GM12878 (cell line): ENCODE measurements at regions not wholly inside any gene's neighbourhood (a gene's known extent, or its start where the extent isn't known, plus 50 kb on each side); places are given as distances from the start of the nearest gene placed in this dataset.

Source experiments
- ATAC-seq: fragments of 200-7000 bp; cut with Tn5 transposase; 3 replicates; pipeline ENCODE4 v1.9.1; 2020; ENCODE audit warnings: mild to moderate bottlenecking, moderate library complexity
- BruUV-seq: library from RNA; stranded (reverse); fragments of 400-500 nt; replicated peaks from 2 replicates; lab custom pipeline; 2021; lab: Mats Ljungman, UMichigan
- CTCF ChIA-PET: fragments of 300-600 bp; sonication (Branson Sonifier 250); formaldehyde crosslinking; extraction: SDS; loops from one replicate; lab custom pipeline; 2021; ENCODE audit warnings: inconsistent platforms; lab: Yijun Ruan, JAX
- POLR2A ChIA-PET: fragments of 350-600 bp; formaldehyde crosslinking; extraction: SDS; loops from one replicate; lab custom pipeline; 2021; ENCODE audit warnings: inconsistent platforms; lab: Charles Lee
- RAD21 ChIA-PET: fragments of 300-600 bp; sonication (Branson Sonifier 250); formaldehyde crosslinking; loops from one replicate; lab custom pipeline; 2023; ENCODE audit warnings: antibody characterized with exemption; ENCODE audit not compliant: unreplicated experiment; lab: Charles Lee
- SMC1A ChIA-PET: fragments of 300-600 bp; sonication (Branson Sonifier 250); formaldehyde crosslinking; loops from one replicate; lab custom pipeline; 2023; ENCODE audit not compliant: unreplicated experiment, uncharacterized antibody; lab: Charles Lee
- DNase-seq: peaks from one replicate; pipeline ENCODE4 v3.0.0-alpha.2; 2011; ENCODE audit warnings: low read depth, low spot score
- FAIRE-seq: peaks from 3 replicates; lab custom pipeline; 2011; peaks lifted over from hg19 to GRCh38; lab: Jason Lieb, UNC
- H2AFZ ChIP-seq: 2 replicates; pipeline ENCODE4 v1.6.0; 2011; ENCODE audit warnings: low read depth, low read length, control low read depth; ENCODE audit not compliant: control insufficient read depth
- H3K27ac ChIP-seq: 2 replicates; pipeline ENCODE4 v1.5.1; 2011; ENCODE audit warnings: control low read depth; ENCODE audit not compliant: control insufficient read depth, insufficient read depth
- H3K27me3 ChIP-seq, 2 experiments: replicated peaks in 1 of 2; 2 replicates each; pipeline versions ENCODE4 v1.6.0 to v1.6.1; 2011; ENCODE audit warnings: low read length in 1 of 2; ENCODE audit not compliant: control insufficient read depth in 2 of 2, insufficient read depth in 2 of 2
- H3K36me3 ChIP-seq, 2 experiments: 2 replicates each; pipeline ENCODE4 v1.5.1; 2011; ENCODE audit warnings: low read length in 1 of 2; ENCODE audit not compliant: control insufficient read depth in 2 of 2, insufficient read depth in 2 of 2
- H3K4me1 ChIP-seq: 2 replicates; pipeline ENCODE4 v1.6.1; 2011; ENCODE audit warnings: mild to moderate bottlenecking, low read length, moderate library complexity, mixed read lengths; ENCODE audit not compliant: control insufficient read depth, insufficient read depth
- H3K4me2 ChIP-seq: 2 replicates; pipeline ENCODE4 v1.6.0; 2011; ENCODE audit warnings: control low read depth; ENCODE audit not compliant: control insufficient read depth, insufficient read depth
- H3K4me3 ChIP-seq: fragments of 200-600 bp; sonication (generic); 2 replicates; pipeline ENCODE4 v1.5.1; 2016
- H3K79me2 ChIP-seq: 2 replicates; pipeline ENCODE4 v1.6.0; 2011; ENCODE audit warnings: low read length; ENCODE audit not compliant: control insufficient read depth, insufficient read depth
- H3K9ac ChIP-seq: 2 replicates; pipeline ENCODE4 v1.8.0; 2011; ENCODE audit warnings: low read length, control low read depth, mixed read lengths; ENCODE audit not compliant: control insufficient read depth, insufficient read depth
- H3K9me3 ChIP-seq: replicated peaks from 3 replicates; pipeline ENCODE4 v1.5.1; 2011; ENCODE audit warnings: mild to moderate bottlenecking, low read length; ENCODE audit not compliant: control insufficient read depth, insufficient read depth
- H4K20me1 ChIP-seq: 2 replicates; pipeline ENCODE4 v1.6.0; 2011; ENCODE audit not compliant: control insufficient read depth, insufficient read depth
- BCL3 ChIP-seq: IDR thresholded peaks from 2 replicates; pipeline ENCODE4 v1.6.1; 2011; ENCODE audit warnings: borderline replicate concordance, low read depth, mild to moderate bottlenecking, moderate library complexity, low read length; ENCODE audit not compliant: insufficient read depth, poor library complexity, severe bottlenecking
- BHLHE40 ChIP-seq, 2 experiments: fragments of 450-650 bp in 1 of 2; IDR thresholded peaks; 2 replicates each; pipeline ENCODE4 v1.6.1; 2011 to 2017; ENCODE audit warnings: low read depth in 2 of 2, borderline replicate concordance in 1 of 2, improper control_type of control experiment in 1 of 2, low read length in 1 of 2, mild to moderate bottlenecking in 1 of 2
- E4F1 ChIP-seq: fragments of 450-650 bp; IDR thresholded peaks from 2 replicates; pipeline ENCODE4 v1.6.1; 2018; ENCODE audit warnings: borderline replicate concordance, mild to moderate bottlenecking; ENCODE audit not compliant: partially characterized antibody
- ELK1 ChIP-seq: IDR thresholded peaks from 2 replicates; pipeline ENCODE4 v1.6.1; 2012; ENCODE audit warnings: low read depth, low read length, improper control_type of control experiment
- ZBTB11 ChIP-seq: fragments of 450-650 bp; formaldehyde crosslinking; IDR thresholded peaks from 2 replicates; pipeline ENCODE4 v1.5.0; 2022; ENCODE audit warnings: mild to moderate bottlenecking, missing genetic modification characterization
- ZBTB40 ChIP-seq: fragments of 450-650 bp; IDR thresholded peaks from 2 replicates; pipeline ENCODE4 v1.6.1; 2016; ENCODE audit warnings: mild to moderate bottlenecking, moderate library complexity, borderline replicate concordance
- WGBS: methylation state at CpG from one replicate; pipeline ENCODE4 v1.1.6; 2016; ENCODE audit warnings: low lambda C conversion rate; ENCODE audit not compliant: insufficient replicate concordance, insufficient coverage; ENCODE audit errors: missing lambda C conversion rate; 5-methylcytosine and 5-hydroxymethylcytosine counted together
- in situ Hi-C: fragments of 300-500 bp; cut with MboI; formaldehyde crosslinking; loops from 9 replicates; pipeline ENCODE4 v1.14.3; 2018; ENCODE audit warnings: mixed read lengths
- intact Hi-C: fragments of 100-400 bp; cut with micrococcal nuclease; formaldehyde crosslinking; loops from one replicate; pipeline ENCODE4 v1.14.2; 2022; ENCODE audit not compliant: unreplicated experiment

GRCh38 chr12:65594409-65594808 is 229.9 kb upstream of the HMGA2 start (continued):
- TF ChIP-seq BCL3: no peak
- no peak for TF ChIP-seq BHLHE40 (IDR thresholded peaks at IDR 0.05; ENCODE audit: borderline replicate concordance in 1 of 2, low read depth in 2 of 2, low read length in 1 of 2)

- Histone ChIP-seq H3K27ac (no peak overlapping the region), H2AFZ (no peak overlapping the region), H3K4me3 (no peak overlapping the region), H3K9me3 (no peaks in the 10 kb centered on the region), H3K79me2 (no peaks in the 10 kb centered on the region), H3K4me2 (no peak overlapping the region), H3K4me1 (no peaks in the 10 kb centered on the region), H3K36me3 (no peaks in the 10 kb centered on the region), H3K27me3 (peaks cover 0 to 5% of the 10 kb centered on the region in 2 experiments; a peak in 1 of 4 replicates), H3K9ac (no peak overlapping the region), H4K20me1 (no peaks in the 10 kb centered on the region)
- no peak for FAIRE-seq
- no peak for TF ChIP-seq ZBTB11
- no peak for TF ChIP-seq ZBTB40
- TF ChIP-seq E4F1: no peak
- no peak for TF ChIP-seq ELK1
- intact Hi-C loops (no loop called here), in situ Hi-C loops (no loop called here)
- ChIA-PET RAD21 (interaction anchor here (1.5 kb wide), 1 partner anchor 704 kb away, joined by 3 read pairs; no protein-coding TSS in a partner anchor), SMC1A (no interaction called here), CTCF (interaction anchor here (1.1 kb wide), 1 partner anchor 18 kb away, joined by 3 read pairs; no protein-coding TSS in a partner anchor), POLR2A (no interaction called here)
- DNase-seq: no peak
- 27% methylated on average over 8 of the region's 8 CpGs for WGBS
- ATAC-seq: no peak
- no TSS peak for BruUV-seq
Measured at GRCh38 chr12:65595016-65595560, 229.2 kb upstream of the HMGA2 start.
